ENCODE measurements at regions not wholly inside any gene's neighbourhood (a gene's known extent, or its start where the extent isn't known, plus 50 kb on each side); places are given as distances from the start of the nearest gene placed in this dataset.

DNA sequence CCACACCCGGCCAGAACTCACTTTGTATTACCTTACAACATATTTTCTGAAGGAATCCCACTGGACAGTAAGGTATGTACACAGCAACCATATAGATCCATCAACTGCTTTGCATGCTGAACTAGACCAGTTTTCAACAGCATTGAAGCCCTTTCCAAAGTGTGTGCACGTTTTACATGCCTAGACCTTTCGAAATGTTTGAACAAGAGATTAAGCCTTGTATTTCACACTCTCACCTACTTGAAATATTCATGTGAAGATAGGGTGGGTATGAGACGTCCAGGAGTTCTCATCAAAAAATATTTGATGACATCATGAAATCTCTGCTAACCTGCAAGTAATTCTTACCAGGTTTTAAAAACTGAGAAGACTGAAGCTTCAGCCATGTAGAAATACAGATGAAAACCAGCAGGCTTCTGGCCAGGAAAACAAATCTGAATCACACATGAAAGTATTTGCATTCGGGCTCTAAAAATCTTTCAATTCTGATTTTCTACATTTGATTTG, 387.0 kb upstream of the PSMD7 start:
- TF ChIP-seq, protein P1, sequence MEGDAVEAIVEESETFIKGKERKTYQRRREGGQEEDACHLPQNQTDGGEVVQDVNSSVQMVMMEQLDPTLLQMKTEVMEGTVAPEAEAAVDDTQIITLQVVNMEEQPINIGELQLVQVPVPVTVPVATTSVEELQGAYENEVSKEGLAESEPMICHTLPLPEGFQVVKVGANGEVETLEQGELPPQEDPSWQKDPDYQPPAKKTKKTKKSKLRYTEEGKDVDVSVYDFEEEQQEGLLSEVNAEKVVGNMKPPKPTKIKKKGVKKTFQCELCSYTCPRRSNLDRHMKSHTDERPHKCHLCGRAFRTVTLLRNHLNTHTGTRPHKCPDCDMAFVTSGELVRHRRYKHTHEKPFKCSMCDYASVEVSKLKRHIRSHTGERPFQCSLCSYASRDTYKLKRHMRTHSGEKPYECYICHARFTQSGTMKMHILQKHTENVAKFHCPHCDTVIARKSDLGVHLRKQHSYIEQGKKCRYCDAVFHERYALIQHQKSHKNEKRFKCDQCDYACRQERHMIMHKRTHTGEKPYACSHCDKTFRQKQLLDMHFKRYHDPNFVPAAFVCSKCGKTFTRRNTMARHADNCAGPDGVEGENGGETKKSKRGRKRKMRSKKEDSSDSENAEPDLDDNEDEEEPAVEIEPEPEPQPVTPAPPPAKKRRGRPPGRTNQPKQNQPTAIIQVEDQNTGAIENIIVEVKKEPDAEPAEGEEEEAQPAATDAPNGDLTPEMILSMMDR (IDR thresholded peaks at IDR 0.05): no peak
- no peak for TF ChIP-seq EP300 (IDR thresholded peaks at IDR 0.05; ENCODE audit: low read depth)
- no peak for TF ChIP-seq POLR2A (IDR thresholded peaks at IDR 0.05)
- no peak for TF ChIP-seq POLR2AphosphoS5 (IDR thresholded peaks at IDR 0.05)
